Neural progenitor cell (in vitro differentiated cells): ENCODE measurements at regions not wholly inside any gene's neighbourhood (a gene's known extent, or its start where the extent isn't known, plus 50 kb on each side); places are given as distances from the start of the nearest gene placed in this dataset.
A peak's percentile ranks its signal among the peaks of the same experiment; 100 is the strongest.

ENCODE experiments used
- DNase-seq: peaks from one replicate; pipeline ENCODE4 v3.0.0-alpha.2; 2016; ENCODE audit warnings: low spot score
- H2AFZ ChIP-seq: fragments of 200-600 bp; sonication (generic); replicated peaks from 2 replicates; pipeline ENCODE4 v1.6.1; 2016; ENCODE audit warnings: antibody characterized with exemption
- H3F3A ChIP-seq: fragments of 200-600 bp; sonication (generic); 2 replicates; pipeline ENCODE4 v1.6.1; 2016; ENCODE audit warnings: antibody characterized with exemption, low read depth
- H3K27ac ChIP-seq: fragments of 200-600 bp; sonication (generic); 2 replicates; pipeline ENCODE4 v1.5.1; 2016; ENCODE audit warnings: mild to moderate bottlenecking
- H3K27me3 ChIP-seq: fragments of 200-600 bp; sonication (generic); 2 replicates; pipeline ENCODE4 v1.6.1; 2016; ENCODE audit warnings: mild to moderate bottlenecking, moderate library complexity
- H3K36me3 ChIP-seq: fragments of 200-600 bp; sonication (generic); 2 replicates; pipeline ENCODE4 v1.5.1; 2016
- H3K4me1 ChIP-seq: fragments of 200-600 bp; sonication (generic); 2 replicates; pipeline ENCODE4 v1.6.1; 2016; ENCODE audit warnings: mixed run types
- H3K4me2 ChIP-seq: fragments of 200-600 bp; sonication (generic); 2 replicates; pipeline ENCODE4 v1.6.1; 2016
- H3K4me3 ChIP-seq: fragments of 200-600 bp; sonication (generic); 2 replicates; pipeline ENCODE4 v1.5.1; 2016
- H3K79me2 ChIP-seq: fragments of 200-600 bp; sonication (generic); 2 replicates; pipeline ENCODE4 v1.6.1; 2016; ENCODE audit warnings: low read depth
- H3K9ac ChIP-seq: fragments of 200-600 bp; sonication (generic); 2 replicates; pipeline ENCODE4 v1.6.1; 2016
- H3K9me3 ChIP-seq: fragments of 200-600 bp; sonication (generic); 2 replicates; pipeline ENCODE4 v1.5.1; 2016; ENCODE audit warnings: low read depth
- H4K20me1 ChIP-seq: fragments of 200-600 bp; sonication (generic); 2 replicates; pipeline ENCODE4 v1.6.1; 2016; ENCODE audit warnings: low read depth
- H3K27ac Mint-ChIP-seq: 3 replicates; pipeline ENCODE4 v1.8.0; 2021; ENCODE audit warnings: mixed read lengths
- H3K27me3 Mint-ChIP-seq: 2 replicates; pipeline ENCODE4 v1.8.0; 2022; ENCODE audit warnings: low read depth, mild to moderate bottlenecking, inconsistent platforms, moderate library complexity, mixed read lengths; ENCODE audit not compliant: insufficient read depth
- H3K36me3 Mint-ChIP-seq: 3 replicates; pipeline ENCODE4 v1.8.0; 2021; ENCODE audit warnings: mixed read lengths
- H3K4me1 Mint-ChIP-seq: 3 replicates; pipeline ENCODE4 v1.8.0; 2021; ENCODE audit warnings: mixed read lengths
- H3K4me3 Mint-ChIP-seq: 3 replicates; pipeline ENCODE4 v1.8.0; 2021; ENCODE audit warnings: mild to moderate bottlenecking, moderate library complexity, mixed read lengths
- H3K9me3 Mint-ChIP-seq: 3 replicates; pipeline ENCODE4 v1.8.0; 2020; ENCODE audit warnings: mixed read lengths
- CTCF ChIP-seq: fragments of 200-600 bp; sonication (generic); IDR thresholded peaks from 2 replicates; pipeline ENCODE4 v1.5.1; 2017; ENCODE audit warnings: antibody characterized with exemption, mild to moderate bottlenecking
- EZH2 ChIP-seq: fragments of 200-600 bp; sonication (generic); IDR thresholded peaks from 2 replicates; pipeline ENCODE4 v1.6.1; 2017; ENCODE audit warnings: antibody characterized with exemption, mild to moderate bottlenecking, moderate library complexity
- EZH2phosphoT487 ChIP-seq: fragments of 200-600 bp; sonication (generic); IDR thresholded peaks from 2 replicates; pipeline ENCODE4 v1.6.1; 2017; ENCODE audit warnings: antibody characterized with exemption

GRCh38 chr13:103525530-103525929 is 459.3 kb upstream of the SLC10A2 start:
- H3F3A ChIP-seq = no peaks in the 10 kb centered on the region
- TF ChIP-seq EZH2phosphoT487 = no peak
- no peak for TF ChIP-seq CTCF
- no peak for TF ChIP-seq EZH2
- H3K4me3 Mint-ChIP-seq = no peak overlapping the region
- H3K9me3 Mint-ChIP-seq = no peaks in the 10 kb centered on the region
- H3K4me3 ChIP-seq = no peak overlapping the region
- no peaks in the 10 kb centered on the region for H3K36me3 Mint-ChIP-seq
- H3K4me2 ChIP-seq = no peak overlapping the region
- peaks cover 7% of the 10 kb centered on the region for H3K4me1 ChIP-seq
- no peak for DNase-seq
- H3K27ac ChIP-seq = no peak overlapping the region
- H3K9ac ChIP-seq = no peak overlapping the region
- no peak overlapping the region for H2AFZ ChIP-seq
- no peaks in the 10 kb centered on the region for H3K4me1 Mint-ChIP-seq
- no peaks in the 10 kb centered on the region for H3K27me3 Mint-ChIP-seq
- no peaks in the 10 kb centered on the region for H3K36me3 ChIP-seq
- no peaks in the 10 kb centered on the region for H3K27me3 ChIP-seq
- H4K20me1 ChIP-seq = no peaks in the 10 kb centered on the region
- no peaks in the 10 kb centered on the region for H3K9me3 ChIP-seq
- H3K27ac Mint-ChIP-seq = no peak overlapping the region
- H3K79me2 ChIP-seq = no peaks in the 10 kb centered on the region

GRCh38 chr13:103523858-103524257 is 457.6 kb upstream of the SLC10A2 start:
- H3K79me2 ChIP-seq = no peaks in the 10 kb centered on the region
- H3K36me3 ChIP-seq = no peaks in the 10 kb centered on the region
- no peak overlapping the region for H3K4me3 ChIP-seq
- peaks cover 7% of the 10 kb centered on the region for H3K4me1 ChIP-seq
- H4K20me1 ChIP-seq = no peaks in the 10 kb centered on the region
- no peak overlapping the region for H3K4me3 Mint-ChIP-seq
- no peak overlapping the region for H3K27ac Mint-ChIP-seq
- H2AFZ ChIP-seq = no peak overlapping the region
- TF ChIP-seq EZH2 = no peak
- TF ChIP-seq EZH2phosphoT487 = no peak
- TF ChIP-seq CTCF = no peak
- no peaks in the 10 kb centered on the region for H3F3A ChIP-seq
- H3K27me3 ChIP-seq = no peaks in the 10 kb centered on the region
- H3K9ac ChIP-seq = no peak overlapping the region
- H3K36me3 Mint-ChIP-seq = no peaks in the 10 kb centered on the region
- DNase-seq = peak; percentile 51
- no peaks in the 10 kb centered on the region for H3K4me1 Mint-ChIP-seq
- H3K9me3 ChIP-seq = no peaks in the 10 kb centered on the region
- peak overlapping the region; percentile 12 for H3K4me2 ChIP-seq
- H3K27me3 Mint-ChIP-seq = peaks cover 3% of the 10 kb centered on the region
- H3K9me3 Mint-ChIP-seq = no peaks in the 10 kb centered on the region
- H3K27ac ChIP-seq = no peak overlapping the region

GRCh38 chr13:103521532-103521931 is 455.3 kb upstream of the SLC10A2 start:
- Mint-ChIP-seq H3K27me3 (peaks cover 3% of the 10 kb centered on the region), H3K4me1 (peaks cover 6% of the 10 kb centered on the region), H3K9me3 (no peaks in the 10 kb centered on the region), H3K4me3 (no peak overlapping the region), H3K36me3 (no peaks in the 10 kb centered on the region), H3K27ac (no peak overlapping the region)
- Histone ChIP-seq H3K79me2 (no peaks in the 10 kb centered on the region), H2AFZ (no peak overlapping the region), H3K9ac (no peak overlapping the region), H3K36me3 (no peaks in the 10 kb centered on the region), H3K27me3 (no peaks in the 10 kb centered on the region), H3K27ac (no peak overlapping the region), H3K9me3 (no peaks in the 10 kb centered on the region), H3F3A (peaks cover 10% of the 10 kb centered on the region), H3K4me2 (no peak overlapping the region), H4K20me1 (no peaks in the 10 kb centered on the region), H3K4me3 (no peak overlapping the region), H3K4me1 (peaks cover 16% of the 10 kb centered on the region)
- TF ChIP-seq EZH2phosphoT487 (no peak), CTCF (no peak), EZH2 (no peak)
- no peak for DNase-seq

DNA sequence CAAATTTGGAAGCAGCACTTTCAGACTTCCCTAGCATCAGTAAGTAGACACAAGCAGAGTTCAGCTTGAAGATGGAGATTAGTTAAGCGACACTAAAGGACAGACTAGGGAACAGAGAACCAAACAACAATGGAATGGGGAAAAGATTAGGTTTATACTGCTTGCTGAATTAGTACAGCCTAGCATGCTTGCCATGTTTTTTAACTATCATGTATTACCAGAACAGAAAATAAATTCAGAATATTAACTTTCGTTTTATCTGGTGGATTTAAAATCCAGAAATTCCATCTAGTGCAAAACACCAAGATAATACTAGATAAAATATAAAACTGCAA is 451.5 kb upstream of the SLC10A2 start:
- no peak overlapping the region for H3K27ac Mint-ChIP-seq
- no peak overlapping the region for H3K4me3 Mint-ChIP-seq
- Histone ChIP-seq H3K4me3 (no peak overlapping the region), H3K4me1 (peaks cover 21% of the 10 kb centered on the region), H3F3A (peaks cover 19% of the 10 kb centered on the region), H3K9me3 (no peaks in the 10 kb centered on the region), H3K4me2 (no peak overlapping the region), H2AFZ (no peak overlapping the region), H3K27ac (no peak overlapping the region), H4K20me1 (no peaks in the 10 kb centered on the region), H3K36me3 (no peaks in the 10 kb centered on the region), H3K27me3 (no peaks in the 10 kb centered on the region), H3K9ac (no peak overlapping the region), H3K79me2 (no peaks in the 10 kb centered on the region)
- no peaks in the 10 kb centered on the region for H3K9me3 Mint-ChIP-seq
- peaks cover 3% of the 10 kb centered on the region for H3K27me3 Mint-ChIP-seq
- H3K4me1 Mint-ChIP-seq = peaks cover 17% of the 10 kb centered on the region
- TF ChIP-seq EZH2 (no peak), CTCF (no peak), EZH2phosphoT487 (no peak)
- H3K36me3 Mint-ChIP-seq = no peaks in the 10 kb centered on the region
- DNase-seq = no peak
